Breast epithelium (tissue), 4 donors: ENCODE measurements at regions not wholly inside any gene's neighbourhood (a gene's known extent, or its start where the extent isn't known, plus 50 kb on each side); places are given as distances from the start of the nearest gene placed in this dataset.

Experiments
- DNase-seq, 2 donors: peaks; one replicate each; pipeline ENCODE4 v3.0.0-alpha.2; 2019; ENCODE audit warnings: low spot score in 2 of 2
- H3K27ac ChIP-seq, 2 donors: fragments of 200-600 bp; sonication (generic) in 1 of 2; one replicate each; pipeline ENCODE4 v1.5.1; 2016 to 2019; ENCODE audit warnings: mild to moderate bottlenecking in 1 of 2
- H3K27me3 ChIP-seq, 2 donors: fragments of 200-600 bp; sonication (generic) in 1 of 2; one replicate each; pipeline versions ENCODE4 v1.5.1 to v1.6.0; 2017 to 2019; ENCODE audit warnings: control low read depth in 1 of 2, mild to moderate bottlenecking in 1 of 2
- H3K36me3 ChIP-seq: fragments of 200-600 bp; one replicate; pipeline ENCODE4 v1.5.1; 2019
- H3K4me1 ChIP-seq, 2 donors: fragments of 200-600 bp; sonication (generic); one replicate each; pipeline ENCODE4 v1.5.1; 2016 to 2019; ENCODE audit warnings: control low read depth in 1 of 2
- H3K4me3 ChIP-seq, 3 donors: fragments of 200-600 bp; sonication (generic); 1 replicate in 2 of 3; 2 replicates in 1 of 3; pipeline ENCODE4 v1.5.1; 2016 to 2019; ENCODE audit warnings: mild to moderate bottlenecking in 3 of 3, moderate library complexity in 2 of 3
- H3K9me3 ChIP-seq, 2 donors: fragments of 200-600 bp; sonication (generic) in 1 of 2; one replicate each; pipeline ENCODE4 v1.5.1; 2016 to 2019; ENCODE audit warnings: control low read depth in 1 of 2
- CTCF ChIP-seq, 3 donors: fragments of 450-650 bp; IDR thresholded peaks; one replicate each; pipeline ENCODE4 v1.5.1; 2016 to 2017; ENCODE audit warnings: antibody characterized with exemption in 3 of 3, mild to moderate bottlenecking in 3 of 3, moderate library complexity in 3 of 3
- POLR2A ChIP-seq: fragments of 450-650 bp; IDR thresholded peaks from one replicate; pipeline ENCODE4 v1.6.1; 2016; ENCODE audit warnings: antibody characterized with exemption, mild to moderate bottlenecking, moderate library complexity
- POLR2AphosphoS5 ChIP-seq, 3 donors: sonication (generic); formaldehyde crosslinking; IDR thresholded peaks; one replicate each; pipeline ENCODE4 v1.6.1; 2017; ENCODE audit warnings: antibody characterized with exemption in 3 of 3
- intact Hi-C: fragments of 100-400 bp; cut with DNase I; formaldehyde crosslinking; loops from one replicate; pipeline ENCODE4 v1.15.1; 2023; ENCODE audit warnings: low total_unique reads

- no peak for DNase-seq
- H3K4me3 ChIP-seq, result peak overlapping the region in 1 of 3 donors; percentile 29
- peaks cover 0 to 8% of the 10 kb centered on the region in 2 donors for H3K9me3 ChIP-seq
- no peaks in the 10 kb centered on the region for H3K4me1 ChIP-seq
- intact Hi-C loops, result no loop called here
- H3K27me3 ChIP-seq, result no peaks in the 10 kb centered on the region
- TF ChIP-seq POLR2AphosphoS5 (IDR thresholded peaks at IDR 0.05), result no peak
- no peaks in the 10 kb centered on the region for H3K36me3 ChIP-seq
- H3K27ac ChIP-seq, result no peak overlapping the region
Observed at GRCh38 chr7:33815336-33815735, 90.0 kb upstream of the BMPER start.

- Histone ChIP-seq H3K4me3 (no peak overlapping the region), H3K9me3 (peaks cover 0 to 8% of the 10 kb centered on the region in 2 donors), H3K27ac (no peak overlapping the region), H3K36me3 (no peaks in the 10 kb centered on the region), H3K4me1 (no peaks in the 10 kb centered on the region), H3K27me3 (no peaks in the 10 kb centered on the region)
- TF ChIP-seq POLR2AphosphoS5 (IDR thresholded peaks at IDR 0.05) (no peak), CTCF (IDR thresholded peaks at IDR 0.05) (no peak), POLR2A (no peak)
- intact Hi-C loops, result no loop called here
- no peak for DNase-seq
Observed at GRCh38 chr7:33816106-33816505, 89.2 kb upstream of the BMPER start.

GRCh38 chr7:33819658-33820057, 85.7 kb upstream of the BMPER start:
- TF ChIP-seq POLR2AphosphoS5 (IDR thresholded peaks at IDR 0.05), result no peak
- no peak for TF ChIP-seq CTCF (IDR thresholded peaks at IDR 0.05)
- TF ChIP-seq POLR2A, result no peak
- Histone ChIP-seq H3K27ac (no peak overlapping the region), H3K36me3 (no peaks in the 10 kb centered on the region), H3K9me3 (peaks cover 0 to 8% of the 10 kb centered on the region in 2 donors), H3K27me3 (no peaks in the 10 kb centered on the region), H3K4me3 (no peak overlapping the region), H3K4me1 (no peaks in the 10 kb centered on the region)
- no peak for DNase-seq
- intact Hi-C loops, result no loop called here

- no peaks in the 10 kb centered on the region for H3K4me1 ChIP-seq
- H3K27ac ChIP-seq, result no peak overlapping the region
- no peaks in the 10 kb centered on the region for H3K36me3 ChIP-seq
- no peak for DNase-seq
- no peak overlapping the region for H3K4me3 ChIP-seq
- peaks cover 0 to 8% of the 10 kb centered on the region in 2 donors for H3K9me3 ChIP-seq
- no peaks in the 10 kb centered on the region for H3K27me3 ChIP-seq
- TF ChIP-seq POLR2A (no peak), POLR2AphosphoS5 (IDR thresholded peaks at IDR 0.05) (no peak), CTCF (IDR thresholded peaks at IDR 0.05) (no peak)
- intact Hi-C loops, result no loop called here
Observed at GRCh38 chr7:33820206-33820605, 85.1 kb upstream of the BMPER start.

GRCh38 chr7:33821970-33822369, 83.4 kb upstream of the BMPER start:
- no peaks in the 10 kb centered on the region for H3K27me3 ChIP-seq
- no peaks in the 10 kb centered on the region for H3K36me3 ChIP-seq
- H3K27ac ChIP-seq, result no peak overlapping the region
- H3K4me1 ChIP-seq, result no peaks in the 10 kb centered on the region
- no peak overlapping the region for H3K4me3 ChIP-seq
- intact Hi-C loops, result no loop called here
- DNase-seq, result no peak
- peaks cover 0 to 8% of the 10 kb centered on the region in 2 donors for H3K9me3 ChIP-seq
- no peak for TF ChIP-seq CTCF (IDR thresholded peaks at IDR 0.05)
- TF ChIP-seq POLR2AphosphoS5 (IDR thresholded peaks at IDR 0.05), result no peak
- no peak for TF ChIP-seq POLR2A

- TF ChIP-seq POLR2A (no peak), CTCF (IDR thresholded peaks at IDR 0.05) (no peak), POLR2AphosphoS5 (IDR thresholded peaks at IDR 0.05) (no peak)
- Histone ChIP-seq H3K4me3 (no peak overlapping the region), H3K9me3 (peaks cover 0 to 8% of the 10 kb centered on the region in 2 donors), H3K27me3 (no peaks in the 10 kb centered on the region), H3K27ac (no peak overlapping the region), H3K4me1 (no peaks in the 10 kb centered on the region), H3K36me3 (no peaks in the 10 kb centered on the region)
- intact Hi-C loops, result no loop called here
- no peak for DNase-seq
Observed at GRCh38 chr7:33823913-33824312, 81.4 kb upstream of the BMPER start.
